K562 (cell line): ENCODE measurements at regions not wholly inside any gene's neighbourhood (a gene's known extent, or its start where the extent isn't known, plus 50 kb on each side); places are given as distances from the start of the nearest gene placed in this dataset.

ENCODE experiments used
- ATAC-seq: fragments of 200-7000 bp; cut with Tn5 transposase; 3 replicates; pipeline ENCODE4 v1.9.1; 2020; ENCODE audit warnings: moderate library complexity
- BruUV-seq: library from RNA; stranded (reverse); fragments of 400-500 nt; replicated peaks from 2 replicates; lab custom pipeline; 2021; lab: Mats Ljungman, UMichigan
- CTCF ChIA-PET: fragments of 300-600 bp; formaldehyde crosslinking; extraction: SDS; loops from one replicate; lab custom pipeline; 2021; ENCODE audit warnings: low intra/inter-chr PET ratio; lab: Yijun Ruan, JAX
- POLR2A ChIA-PET: fragments of 300-600, 350-650 bp; sonication (Branson Sonifier 250); formaldehyde crosslinking; extraction: SDS; loops from one replicate; lab custom pipeline; 2021; ENCODE audit warnings: antibody characterized with exemption, inconsistent platforms; lab: Yijun Ruan, JAX
- DNase-seq, 4 experiments: peaks; one replicate each; pipeline versions ENCODE4 v3.0.0 to v3.0.0-alpha.2; 2011 to 2018; ENCODE audit warnings: low spot score in 3 of 4, mixed read lengths in 3 of 4; ENCODE audit errors: extremely low read depth in 1 of 4
- FAIRE-seq: peaks from 2 replicates; lab custom pipeline; 2011; peaks lifted over from hg19 to GRCh38; lab: Jason Lieb, UNC
- H2AFZ ChIP-seq: 2 replicates; pipeline ENCODE4 v1.6.0; 2011; ENCODE audit warnings: low read depth, low read length, control low read depth, inconsistent platforms
- H3K27ac ChIP-seq: fragments of 200-600 bp; 3 replicates; pipeline ENCODE4 v1.8.0; 2011; ENCODE audit warnings: low read depth, mild to moderate bottlenecking, control low read depth, inconsistent platforms, low read length, moderate library complexity, mixed read lengths; ENCODE audit errors: extremely low read depth
- H3K27me3 ChIP-seq, 2 experiments: fragments of 300-600 bp in 1 of 2; 2 replicates in 1 of 2; 3 replicates in 1 of 2; pipeline versions ENCODE4 v1.6.0 to v1.8.0; 2011; ENCODE audit warnings: inconsistent platforms in 2 of 2, low read length in 2 of 2, mild to moderate bottlenecking in 1 of 2, mixed read lengths in 1 of 2, moderate library complexity in 1 of 2; ENCODE audit not compliant: control insufficient read depth in 2 of 2, insufficient read depth in 2 of 2
- H3K36me3 ChIP-seq: fragments of 300-600 bp; 3 replicates; pipeline ENCODE4 v1.8.0; 2011; ENCODE audit warnings: mild to moderate bottlenecking, low read length, inconsistent platforms; ENCODE audit not compliant: control insufficient read depth, insufficient read depth
- H3K4me1 ChIP-seq, 2 experiments: fragments of 200-600 bp in 1 of 2; replicated peaks in 1 of 2; 2 replicates in 1 of 2; 3 replicates in 1 of 2; pipeline versions ENCODE4 v1.5.1 to v1.8.0; 2011; ENCODE audit warnings: inconsistent platforms in 2 of 2, low read length in 2 of 2, mild to moderate bottlenecking in 1 of 2, mixed read lengths in 1 of 2, moderate library complexity in 1 of 2; ENCODE audit not compliant: control insufficient read depth in 2 of 2, insufficient read depth in 2 of 2
- H3K4me2 ChIP-seq: 2 replicates; pipeline ENCODE4 v1.6.1; 2011; ENCODE audit warnings: low read length, control low read depth, inconsistent platforms, mixed read lengths; ENCODE audit not compliant: insufficient read depth
- H3K4me3 ChIP-seq: fragments of 200-600 bp; sonication (generic), shearing (Covaris generic); 2 replicates; pipeline ENCODE4 v1.5.1; 2016; ENCODE audit warnings: control low read depth, inconsistent platforms
- H3K79me2 ChIP-seq: fragments of 200-600 bp; 3 replicates; pipeline ENCODE4 v1.8.0; 2011; ENCODE audit warnings: low read length, inconsistent platforms; ENCODE audit not compliant: control insufficient read depth, insufficient read depth
- H3K9ac ChIP-seq, 2 experiments: 2 replicates each; pipeline versions ENCODE4 v1.6.0 to v1.6.1; 2011; ENCODE audit warnings: low read depth in 2 of 2, low read length in 2 of 2, control low read depth in 1 of 2, inconsistent platforms in 1 of 2, mild to moderate bottlenecking in 1 of 2, mixed read lengths in 1 of 2; ENCODE audit not compliant: insufficient read depth in 1 of 2
- H3K9me1 ChIP-seq: one replicate; pipeline ENCODE4 v1.6.0; 2011; ENCODE audit warnings: inconsistent platforms, mild to moderate bottlenecking, low read length, moderate library complexity; ENCODE audit not compliant: control insufficient read depth, insufficient read depth
- H3K9me3 ChIP-seq: replicated peaks from 2 replicates; pipeline ENCODE4 v1.5.1; 2011; ENCODE audit warnings: low read depth, low read length, inconsistent platforms; ENCODE audit not compliant: control insufficient read depth, insufficient read depth
- H4K20me1 ChIP-seq: replicated peaks from 2 replicates; pipeline ENCODE4 v1.6.1; 2011; ENCODE audit warnings: low read length, inconsistent platforms, mixed read lengths; ENCODE audit not compliant: control insufficient read depth, insufficient read depth
- BCL6 ChIP-seq: fragments of 250-450 bp; sonication (Bioruptor Pico); IDR thresholded peaks from 2 replicates; pipeline ENCODE4 v1.4.0; 2020
- CREB3L1 ChIP-seq: fragments of 450-650 bp; IDR thresholded peaks from 2 replicates; pipeline ENCODE4 v1.6.1; 2014; ENCODE audit warnings: low read depth, mild to moderate bottlenecking, moderate library complexity, borderline replicate concordance
- CSDE1 ChIP-seq, 2 experiments: fragments of 450-650 bp; IDR thresholded peaks; 2 replicates each; pipeline ENCODE4 v1.6.1; 2016; ENCODE audit warnings: mild to moderate bottlenecking in 1 of 2
- HNRNPUL1 ChIP-seq: fragments of 200-400 bp; formaldehyde crosslinking; IDR thresholded peaks from 2 replicates; pipeline ENCODE4 v1.6.1; 2017; ENCODE audit warnings: low read length
- PRMT5 ChIP-seq: sonication (generic); formaldehyde crosslinking; IDR thresholded peaks from 2 replicates; pipeline ENCODE4 v1.5.0; 2020; ENCODE audit warnings: missing genetic modification reagents
- SMAD2 ChIP-seq: fragments of 150-350 bp; IDR thresholded peaks from 2 replicates; pipeline ENCODE4 v1.6.1; 2014; ENCODE audit warnings: low read depth, mild to moderate bottlenecking, low read length
- SNRNP70 ChIP-seq: fragments of 200-400 bp; formaldehyde crosslinking; optimal IDR thresholded peaks from 2 replicates; pipeline ENCODE3; 2017; ENCODE audit warnings: low read depth, low read length
- SRSF1 ChIP-seq: fragments of 200-400 bp; formaldehyde crosslinking; IDR thresholded peaks from 2 replicates; pipeline ENCODE4 v1.6.1; 2017; ENCODE audit warnings: mild to moderate bottlenecking, low read depth, low read length, moderate library complexity
- TCF7 ChIP-seq: sonication (generic); IDR thresholded peaks from 2 replicates; pipeline ENCODE4 v1.6.1; 2016; ENCODE audit warnings: antibody characterized with exemption, borderline replicate concordance
- ZBTB43 ChIP-seq: sonication (generic); formaldehyde crosslinking; IDR thresholded peaks from 2 replicates; pipeline ENCODE4 v1.8.0; 2023; ENCODE audit warnings: mild to moderate bottlenecking, missing genetic modification reagents
- ZBTB8A ChIP-seq: fragments of 450-650 bp; IDR thresholded peaks from 2 replicates; pipeline ENCODE4 v1.6.1; 2018; ENCODE audit warnings: mild to moderate bottlenecking, moderate library complexity; ENCODE audit not compliant: partially characterized antibody
- ZNF121 ChIP-seq: sonication (generic); formaldehyde crosslinking; conservative IDR thresholded peaks from 2 replicates; pipeline ENCODE4 v1.8.0; 2022; ENCODE audit warnings: missing genetic modification reagents
- ZNF217 ChIP-seq: sonication (generic); formaldehyde crosslinking; IDR thresholded peaks from 2 replicates; pipeline ENCODE4 v1.8.0; 2022; ENCODE audit warnings: mild to moderate bottlenecking, missing genetic modification reagents
- ZNF444 ChIP-seq: fragments of 250-450 bp; sonication (Bioruptor Pico); IDR thresholded peaks from 2 replicates; pipeline ENCODE4 v1.4.0; 2020; ENCODE audit warnings: mild to moderate bottlenecking, moderate library complexity
- WGBS: fragments of 100-300 bp; shearing (Covaris generic); methylation state at CpG from one replicate; pipeline ENCODE4 v1.1.6; 2016; ENCODE audit warnings: low coverage, mixed read lengths; ENCODE audit not compliant: insufficient coverage; ENCODE audit errors: missing lambda C conversion rate; 5-methylcytosine and 5-hydroxymethylcytosine counted together
- in situ Hi-C: fragments of 300-500 bp; cut with MboI; formaldehyde crosslinking; loops from 4 replicates; pipeline ENCODE4 v1.15.0; 2018; ENCODE audit warnings: inconsistent platforms, mixed read lengths
- intact Hi-C: fragments of 100-400 bp; cut with micrococcal nuclease; formaldehyde crosslinking; loops from 2 replicates; pipeline ENCODE4 v1.14.2; 2022
- TF ChIP-seq, protein P1 (sequence below): IDR thresholded peaks from 2 replicates; pipeline ENCODE4 v1.6.1; 2011; ENCODE audit not compliant: insufficient read length; ENCODE audit errors: extremely low read depth

- ATAC-seq (no peak), FAIRE-seq (no peak)
- Histone ChIP-seq H3K27ac (no peak overlapping the region), H3K36me3 (no peaks in the 10 kb centered on the region), H3K9me1 (no peaks in the 10 kb centered on the region), H4K20me1 (no peaks in the 10 kb centered on the region)
- POLR2A ChIA-PET: no interaction called here
- under 1% methylated on average over 12 of the region's 12 CpGs for WGBS
- CTCF ChIA-PET: no interaction called here
- TF ChIP-seq SRSF1: no peak
- TF ChIP-seq PRMT5 (CRISPR knock-in tag): no peak
- TF ChIP-seq, all 486 proteins: peak for 0
- Histone ChIP-seq H3K9me3 (no peaks in the 10 kb centered on the region), H3K4me2 (no peak overlapping the region), H3K4me1 (no peaks in the 10 kb centered on the region), H3K27me3 (peaks cover 21 to 44% of the 10 kb centered on the region in 2 experiments; a peak in 4 of 5 replicates), H3K79me2 (no peaks in the 10 kb centered on the region), H3K9ac (no peak overlapping the region), H2AFZ (no peak overlapping the region), H3K4me3 (no peak overlapping the region)
- intact Hi-C loops: no loop called here
- DNase-seq: no peak
- in situ Hi-C loops: no loop called here
- no TSS peak for BruUV-seq
Observed at GRCh38 chr6:1040393-1040792, 271.5 kb upstream of the FOXQ1 start.

- no peaks in the 10 kb centered on the region for H3K79me2 ChIP-seq
- no peak overlapping the region for H3K9ac ChIP-seq
- CTCF ChIA-PET: no interaction called here
- no peak overlapping the region for H3K4me2 ChIP-seq
- DNase-seq: no peak
- no peak overlapping the region for H2AFZ ChIP-seq
- H3K4me1 ChIP-seq: no peaks in the 10 kb centered on the region
- no peaks in the 10 kb centered on the region for H4K20me1 ChIP-seq
- no peaks in the 10 kb centered on the region for H3K9me3 ChIP-seq
- no peak for ATAC-seq
- no peaks in the 10 kb centered on the region for H3K36me3 ChIP-seq
- H3K27me3 ChIP-seq: peaks cover 20 to 46% of the 10 kb centered on the region in 2 experiments; a peak in 4 of 5 replicates
- BruUV-seq: no TSS peak
- WGBS: 0% methylated on average over 2 of the region's 2 CpGs
- no peak overlapping the region for H3K27ac ChIP-seq
- no peak overlapping the region for H3K4me3 ChIP-seq
- no peak for FAIRE-seq
- POLR2A ChIA-PET: no interaction called here
- H3K9me1 ChIP-seq: no peaks in the 10 kb centered on the region
- in situ Hi-C loops (no loop called here), intact Hi-C loops (no loop called here)
- TF ChIP-seq ZBTB8A (no peak), ZNF121 (CRISPR knock-in tag) (no peak), CSDE1 (IDR thresholded peaks at IDR 0.05) (no peak), HNRNPUL1 (no peak), ZNF217 (CRISPR knock-in tag) (no peak), BCL6 (CRISPR knock-in tag) (no peak), SNRNP70 (no peak), SMAD2 (no peak), ZBTB43 (CRISPR knock-in tag) (no peak), TCF7 (no peak), CREB3L1 (no peak), ZNF444 (CRISPR knock-in tag) (no peak)
- TF ChIP-seq, protein P1, sequence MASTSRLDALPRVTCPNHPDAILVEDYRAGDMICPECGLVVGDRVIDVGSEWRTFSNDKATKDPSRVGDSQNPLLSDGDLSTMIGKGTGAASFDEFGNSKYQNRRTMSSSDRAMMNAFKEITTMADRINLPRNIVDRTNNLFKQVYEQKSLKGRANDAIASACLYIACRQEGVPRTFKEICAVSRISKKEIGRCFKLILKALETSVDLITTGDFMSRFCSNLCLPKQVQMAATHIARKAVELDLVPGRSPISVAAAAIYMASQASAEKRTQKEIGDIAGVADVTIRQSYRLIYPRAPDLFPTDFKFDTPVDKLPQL: no peak
Observed at GRCh38 chr6:1039746-1040145, 272.2 kb upstream of the FOXQ1 start.
